Lung microvascular endothelial cell (primary cell): ENCODE measurements at regions not wholly inside any gene's neighbourhood (a gene's known extent, or its start where the extent isn't known, plus 50 kb on each side); places are given as distances from the start of the nearest gene placed in this dataset.

Experiments used
- DNase-seq, 2 donors: peaks; one replicate each; pipeline versions ENCODE4 v3.0.0 to v3.0.0-alpha.2; 2010; ENCODE audit warnings: low read depth in 2 of 2

DNA sequence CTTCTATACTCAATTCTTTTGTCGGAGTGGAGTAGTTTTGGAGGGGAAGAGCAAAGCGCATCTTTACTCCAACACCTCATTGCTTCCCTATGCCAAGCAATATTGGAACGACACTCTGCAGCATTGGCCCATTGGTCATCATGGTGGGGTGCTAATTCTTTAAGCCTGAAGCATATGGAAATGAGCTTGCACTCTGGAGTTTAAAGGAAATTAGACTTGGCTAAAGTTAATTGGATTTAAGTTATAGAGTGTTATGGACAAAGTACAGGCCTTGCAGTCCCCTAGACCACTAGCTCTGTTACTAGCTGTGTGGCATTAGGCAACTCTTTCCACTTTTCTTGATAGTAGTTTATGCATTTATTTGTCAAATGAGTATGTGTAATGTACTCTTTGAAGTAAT is 568.3 kb upstream of the TENM4 start:
- DNase-seq, result no peak

DNA sequence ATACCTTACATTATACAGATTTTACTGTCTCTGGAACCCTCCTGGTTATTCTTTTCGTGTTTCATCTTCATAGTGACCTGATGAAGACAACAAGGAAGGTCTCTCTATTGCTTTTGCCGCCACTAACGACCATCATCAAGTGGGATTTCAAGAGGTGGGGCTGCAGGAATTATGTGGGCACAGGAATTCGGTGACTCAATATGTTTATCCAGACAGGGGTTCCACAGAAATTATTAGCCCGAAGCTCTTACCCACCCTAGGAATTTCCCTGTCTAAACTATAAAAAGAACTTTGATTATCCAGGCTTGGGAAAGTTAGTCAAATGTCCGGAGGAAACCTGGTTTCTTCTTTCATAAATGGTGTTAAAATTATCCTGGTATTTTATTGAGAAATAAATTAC is 566.8 kb upstream of the TENM4 start:
- DNase-seq, result no peak

DNA sequence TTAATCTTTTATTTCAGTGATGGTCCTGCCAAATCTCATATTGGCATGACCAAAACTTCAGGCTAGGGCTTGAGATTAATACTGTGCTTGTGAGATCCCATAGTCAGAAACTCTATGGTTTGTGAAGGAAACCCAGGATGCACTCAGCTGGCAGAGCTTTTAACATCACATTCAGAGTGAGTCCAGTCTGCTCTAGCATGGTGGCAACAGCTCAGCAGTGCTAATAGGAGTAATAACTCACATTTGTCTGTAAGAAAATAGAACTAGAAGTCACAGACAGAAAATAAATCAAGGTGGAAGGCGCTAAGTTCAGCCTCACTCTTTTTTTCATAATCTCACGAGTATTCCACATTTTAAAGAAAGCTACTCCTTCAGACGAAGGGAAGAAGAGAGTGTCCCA is 549.3 kb upstream of the TENM4 start:
- no peak for DNase-seq

DNA sequence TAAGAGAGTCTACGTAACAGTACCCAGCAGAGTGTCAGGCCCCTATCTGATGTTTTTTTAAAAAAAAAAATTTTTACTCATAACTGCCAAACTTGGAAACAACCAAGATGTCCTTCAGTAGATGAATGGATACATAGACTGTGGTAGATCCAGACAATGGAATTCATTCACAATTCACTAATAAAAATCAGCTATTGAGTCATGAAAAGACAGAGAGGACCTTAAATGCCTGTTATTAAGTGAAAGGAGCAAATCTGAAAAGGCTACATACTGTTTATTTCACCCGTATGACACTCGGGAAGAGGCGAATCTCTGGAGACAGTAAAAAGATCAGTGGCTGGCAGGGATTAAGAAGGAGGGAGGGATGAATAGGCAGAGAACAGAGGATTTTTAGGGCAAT is 541.4 kb upstream of the TENM4 start:
- no peak for DNase-seq

DNA sequence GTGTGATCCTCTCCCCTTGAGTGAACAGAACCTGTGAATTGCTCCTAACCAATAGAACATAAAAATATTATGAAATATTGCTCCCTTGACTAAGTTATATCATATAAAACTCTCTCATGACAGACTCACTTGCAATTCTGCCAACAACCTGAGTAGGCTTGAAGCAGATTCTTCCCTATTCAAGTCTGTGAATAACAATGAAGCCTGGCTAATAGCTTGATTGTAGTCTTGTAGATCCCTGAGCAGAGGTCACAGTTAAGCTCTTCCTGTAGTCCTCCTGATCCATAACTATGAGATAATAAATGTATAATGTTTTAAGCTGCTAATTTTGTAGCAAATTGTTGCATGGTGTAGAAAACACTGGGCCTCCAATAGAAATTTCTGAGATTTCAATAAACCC is 540.1 kb upstream of the TENM4 start:
- no peak for DNase-seq

DNA sequence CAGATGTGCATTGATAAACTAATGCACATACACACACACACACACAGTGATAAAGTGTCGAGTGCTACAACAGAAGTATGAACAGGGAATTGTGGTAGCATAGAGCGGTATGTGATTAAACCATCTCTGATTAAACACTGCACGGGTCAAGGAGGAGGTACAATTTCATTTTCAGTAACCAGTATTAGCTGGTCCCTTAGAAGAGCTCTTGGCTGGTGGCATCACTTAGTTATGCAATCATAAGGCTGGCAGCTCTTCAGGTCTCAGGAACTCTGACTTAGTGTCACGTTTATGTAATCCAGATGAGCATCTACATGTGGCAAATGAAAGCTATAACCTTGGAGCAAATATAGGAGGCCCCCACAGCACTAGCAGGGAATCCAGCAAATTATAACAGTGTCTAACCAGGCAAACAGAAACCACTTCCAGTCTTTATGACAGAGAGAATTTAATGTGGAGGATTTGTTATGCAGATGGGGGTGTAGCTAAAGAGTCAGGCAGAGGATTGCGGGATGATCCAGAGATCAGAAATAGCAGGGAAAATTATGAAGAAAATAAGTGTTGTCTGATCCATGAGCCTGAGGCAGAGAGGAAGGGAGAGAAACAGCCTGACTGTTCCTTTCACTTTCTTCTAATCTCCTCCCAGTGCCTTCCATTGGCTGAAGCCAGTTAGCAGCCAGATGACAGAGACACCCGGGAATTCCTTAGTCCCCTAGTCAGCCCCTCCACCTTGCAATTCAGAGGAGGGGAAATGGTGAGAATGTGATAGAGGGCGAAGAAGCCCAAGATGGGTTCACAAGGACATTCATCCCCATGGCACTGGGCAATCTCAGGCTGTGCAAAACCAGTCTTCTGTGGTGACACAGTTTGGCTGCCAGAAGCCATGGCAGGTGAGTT is 533.1 kb upstream of the TENM4 start:
- DNase-seq, result no peak

DNA sequence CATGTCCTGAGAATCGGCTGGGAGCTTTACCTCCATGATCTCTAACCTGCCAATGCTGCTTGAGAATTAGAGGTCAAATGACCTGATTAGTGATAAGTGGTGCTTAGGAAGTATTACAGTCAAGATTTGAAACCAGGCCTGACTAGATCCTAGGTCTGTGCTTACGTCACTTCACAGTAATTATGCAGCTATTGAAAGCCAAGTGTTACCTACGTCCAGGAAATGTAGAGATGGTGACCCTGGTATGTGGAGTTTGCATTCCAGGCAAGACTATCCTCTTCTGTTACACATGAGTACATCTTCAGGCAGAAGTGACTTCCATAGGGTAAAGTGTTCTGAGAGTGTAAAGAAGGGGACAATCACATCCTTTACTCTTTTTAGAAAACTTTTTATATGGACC is 530.4 kb upstream of the TENM4 start:
- no peak for DNase-seq

DNA sequence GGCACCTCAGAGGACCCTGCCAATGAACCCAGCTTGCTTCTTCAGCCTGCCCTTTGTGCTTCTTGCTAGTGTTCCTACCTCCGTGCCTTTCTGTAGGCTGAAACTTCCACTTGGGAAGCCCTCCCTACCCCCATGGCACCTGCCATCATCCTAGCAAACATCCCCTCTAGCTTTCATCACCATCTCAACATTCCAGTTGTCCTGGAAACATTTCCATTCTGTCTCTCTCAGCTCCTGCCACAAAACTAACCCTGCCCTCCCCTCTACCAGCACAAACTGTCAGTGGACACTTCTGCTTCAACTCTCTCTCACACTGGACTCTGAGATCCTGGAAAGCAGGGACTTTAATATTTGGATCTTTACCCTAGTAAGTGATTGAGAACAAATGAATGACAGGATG is 525.8 kb upstream of the TENM4 start:
- DNase-seq, result no peak

DNA sequence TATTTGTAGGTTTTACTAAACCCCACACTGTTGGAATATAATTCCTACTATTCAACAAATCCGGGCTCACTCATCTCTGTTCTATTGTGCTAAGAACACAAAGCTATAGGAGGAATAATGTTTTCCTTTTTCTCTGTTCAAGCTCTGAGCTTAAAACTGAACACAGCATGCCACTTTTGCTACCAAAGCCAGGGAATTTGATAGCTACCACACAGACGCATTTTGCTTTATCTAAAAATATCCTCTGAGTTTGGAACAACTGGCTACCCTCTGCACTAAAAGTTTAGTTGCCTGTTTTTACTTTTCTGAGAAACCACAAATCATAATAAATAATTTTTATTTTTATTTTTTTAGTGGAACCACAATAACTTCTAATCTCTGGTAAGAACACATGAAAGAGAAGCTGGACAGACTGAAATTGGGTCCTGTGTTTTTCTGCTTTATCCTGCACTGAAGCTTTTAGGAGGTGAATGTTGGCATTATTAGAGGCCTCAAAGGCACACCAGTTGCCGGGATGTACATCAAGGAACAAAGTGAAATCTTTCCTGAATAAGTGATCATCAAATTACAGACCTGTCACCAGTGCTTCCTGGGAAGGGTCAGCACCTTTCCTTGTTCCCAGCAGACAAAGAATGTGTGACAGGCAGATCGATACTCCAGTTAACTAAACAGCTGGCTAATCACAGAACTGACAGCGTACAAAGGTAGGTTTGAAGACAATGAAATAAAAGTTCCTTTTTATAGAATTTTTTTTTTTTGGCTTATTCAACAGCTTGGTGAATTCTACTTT is 523.2 kb upstream of the TENM4 start:
- no peak for DNase-seq

DNA sequence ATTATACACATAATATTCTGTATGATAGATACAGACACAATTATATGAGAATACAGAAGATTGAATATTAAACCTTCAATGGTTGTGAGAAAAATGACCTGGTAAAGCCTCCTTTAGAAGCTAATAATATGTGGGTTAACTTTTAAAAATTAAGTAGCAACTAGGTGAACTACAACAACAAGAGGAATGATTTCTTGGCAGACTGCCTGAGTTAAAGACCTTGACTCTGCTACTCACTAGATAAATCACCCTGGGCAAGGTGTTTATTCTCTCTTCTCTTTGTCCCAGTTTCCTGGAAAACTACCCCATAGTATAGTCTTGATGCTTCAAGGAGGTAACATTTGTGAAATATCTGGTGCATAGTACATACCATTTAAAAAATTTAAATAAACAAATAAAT is 519.6 kb upstream of the TENM4 start:
- DNase-seq, result no peak

DNA sequence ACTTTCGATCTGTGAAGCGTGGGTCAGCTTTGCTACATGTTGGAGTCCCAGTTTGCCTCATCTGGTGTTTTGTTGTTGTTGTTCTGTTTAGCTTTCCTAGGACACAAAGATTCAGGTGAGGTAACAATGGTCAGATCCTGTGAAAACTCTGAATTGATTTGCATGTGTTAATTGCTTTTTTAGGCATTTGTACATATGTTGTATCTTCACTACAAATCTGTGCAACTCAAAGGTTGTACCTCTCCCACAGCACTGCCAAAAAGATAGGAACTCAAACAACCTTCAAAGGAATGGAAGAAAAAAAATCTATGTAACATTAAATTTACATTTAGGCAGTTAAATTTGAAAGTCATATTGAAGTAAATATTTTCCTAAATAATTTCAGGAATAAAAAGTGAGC is 518.5 kb upstream of the TENM4 start:
- no peak for DNase-seq

DNA sequence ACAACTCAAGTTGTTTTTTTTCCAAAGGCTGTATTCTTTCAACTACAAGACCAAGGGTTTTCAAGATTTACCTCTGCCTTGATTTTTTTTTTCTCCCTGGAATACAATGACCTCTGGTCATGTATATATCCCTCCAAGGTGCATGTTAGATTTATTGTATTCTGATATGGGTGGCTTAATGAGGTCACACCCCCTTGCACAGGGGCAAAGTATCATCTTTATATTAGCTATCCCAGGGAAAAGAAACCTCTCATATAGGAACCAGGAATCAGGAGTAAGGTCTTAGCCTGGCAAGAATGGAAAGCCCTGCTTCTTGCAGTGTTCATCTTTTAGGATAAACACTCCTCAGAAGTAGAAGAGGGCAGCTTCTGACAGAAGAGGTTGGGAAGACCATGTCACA is 516.9 kb upstream of the TENM4 start:
- no peak for DNase-seq

DNA sequence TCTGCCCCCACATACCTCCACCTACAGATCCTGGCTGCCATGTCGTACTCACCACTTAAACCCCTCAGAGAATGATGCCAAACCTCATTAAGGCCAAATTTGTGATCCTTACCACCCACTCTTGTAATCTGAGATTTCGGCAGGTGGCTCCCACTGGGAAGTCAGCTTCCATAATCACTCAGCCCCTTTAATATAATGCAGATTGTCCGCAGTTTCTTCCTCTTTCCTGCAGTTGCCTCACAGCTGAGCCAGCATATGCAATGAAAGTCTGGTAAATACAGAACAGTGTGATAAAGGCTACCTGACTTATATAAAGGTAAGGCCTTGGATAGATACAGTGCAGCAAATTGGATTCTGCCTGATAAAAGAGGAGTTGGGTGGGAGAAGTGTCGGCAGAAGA is 515.2 kb upstream of the TENM4 start:
- DNase-seq, result no peak

DNA sequence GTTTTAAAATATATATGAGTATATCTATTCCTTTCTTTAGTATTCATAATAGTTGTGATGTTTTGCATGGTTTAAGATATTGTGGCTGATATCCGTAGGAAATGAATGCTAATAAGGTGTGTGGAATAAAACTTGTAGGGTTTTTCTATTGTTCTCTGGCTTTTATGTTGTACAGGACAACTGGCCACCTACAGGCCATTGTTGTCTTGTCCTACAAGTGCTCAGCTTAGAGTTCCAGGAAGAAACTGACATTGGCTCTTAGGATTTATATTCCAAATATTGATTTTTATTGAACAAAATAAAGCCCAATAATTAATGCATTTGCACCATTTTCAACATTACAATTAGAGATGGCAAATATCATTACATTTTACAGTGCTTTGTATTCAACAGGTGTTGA is 512.8 kb upstream of the TENM4 start:
- DNase-seq, result no peak

DNA sequence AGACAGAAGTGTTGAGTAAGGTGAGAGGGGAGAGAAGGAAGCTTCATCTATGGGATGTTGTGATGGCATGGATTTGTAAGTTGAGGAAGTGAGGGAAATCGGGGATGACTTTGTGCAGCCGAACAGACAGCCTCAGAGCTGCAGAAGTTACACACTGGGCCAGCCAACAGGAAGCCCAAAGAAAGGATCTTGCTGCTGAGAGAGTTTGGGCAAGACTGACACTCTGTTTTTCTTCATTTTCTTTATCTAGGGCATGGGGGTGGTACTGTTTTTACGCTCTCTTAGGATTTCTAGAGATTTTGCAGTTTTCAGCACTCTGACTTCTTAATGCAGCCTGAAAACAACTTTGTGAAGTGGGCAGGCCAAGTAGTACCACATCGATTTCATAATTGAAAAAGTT is 509.9 kb upstream of the TENM4 start:
- DNase-seq, result no peak

DNA sequence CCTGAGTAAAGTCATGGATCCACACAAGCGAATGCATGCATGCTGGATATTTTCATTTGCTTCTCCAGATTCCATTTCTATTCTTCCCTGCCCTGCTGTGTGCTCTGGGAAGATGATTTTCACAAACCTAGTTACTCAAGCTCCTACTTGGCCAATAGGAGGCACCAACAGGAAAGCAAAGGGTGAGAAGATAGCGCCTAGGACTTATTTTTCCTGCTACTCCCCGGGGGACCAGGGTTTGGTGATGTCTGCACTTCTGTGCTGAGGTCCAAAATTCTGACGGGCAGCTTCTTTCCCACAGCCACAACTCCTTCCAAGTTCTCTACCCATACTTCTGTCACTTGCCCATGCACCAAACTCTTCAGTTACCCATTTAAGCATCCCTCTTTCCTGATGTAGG is 509.3 kb upstream of the TENM4 start:
- DNase-seq, result no peak

DNA sequence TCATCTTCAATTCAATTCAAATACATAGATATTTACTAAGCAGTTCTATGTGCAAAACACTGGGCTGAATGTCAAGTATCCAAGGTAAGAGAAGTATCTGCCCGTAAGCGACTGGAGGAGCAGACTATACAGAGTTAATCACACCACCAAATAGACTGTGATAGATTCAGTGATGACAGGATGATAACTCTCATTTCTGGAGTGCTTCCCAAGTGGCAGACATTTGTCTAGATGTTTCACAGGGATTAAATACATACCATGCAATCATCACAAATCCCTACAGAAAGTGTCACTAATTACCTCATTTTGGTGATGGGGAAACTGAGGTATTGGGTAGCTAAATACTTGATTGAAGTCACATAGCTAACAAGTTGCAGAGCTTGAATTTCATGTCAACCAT is 508.7 kb upstream of the TENM4 start:
- no peak for DNase-seq

DNA sequence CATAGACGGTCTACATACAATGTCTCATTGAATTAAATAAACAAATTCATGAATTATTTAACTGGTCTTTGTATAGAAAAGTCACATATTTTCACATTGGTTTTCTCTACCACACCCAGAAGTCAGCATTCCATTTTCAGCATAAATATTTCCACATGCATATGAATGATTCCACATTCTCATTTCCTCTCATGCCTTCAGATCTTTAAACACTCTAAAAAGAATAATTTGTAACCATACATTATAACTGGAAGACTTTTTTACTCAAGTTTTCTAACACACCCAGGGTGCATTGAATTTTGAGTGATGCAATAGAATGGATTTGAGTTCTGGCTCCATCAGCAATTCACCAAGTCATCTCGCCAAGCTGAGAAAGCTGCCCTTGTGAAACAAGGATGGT is 501.8 kb upstream of the TENM4 start:
- no peak for DNase-seq

DNA sequence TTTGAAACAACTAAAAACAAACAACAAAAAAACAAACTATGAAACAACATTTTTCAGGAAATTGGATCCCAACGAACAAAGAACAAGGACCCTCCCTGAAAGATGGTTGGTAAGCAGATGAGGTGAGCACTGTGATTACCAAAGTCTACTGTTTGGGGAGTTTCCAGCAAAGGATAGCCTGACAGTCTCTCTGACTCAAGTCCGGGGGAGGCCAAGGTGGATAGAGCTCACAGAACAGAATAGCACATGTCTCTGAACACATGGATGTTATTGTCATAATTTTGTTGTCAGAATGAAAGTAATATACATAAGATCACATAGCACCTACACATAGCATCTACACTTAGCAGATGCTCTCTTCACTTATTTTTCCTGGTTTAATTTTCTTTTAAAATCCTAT is 501.3 kb upstream of the TENM4 start:
- no peak for DNase-seq

DNA sequence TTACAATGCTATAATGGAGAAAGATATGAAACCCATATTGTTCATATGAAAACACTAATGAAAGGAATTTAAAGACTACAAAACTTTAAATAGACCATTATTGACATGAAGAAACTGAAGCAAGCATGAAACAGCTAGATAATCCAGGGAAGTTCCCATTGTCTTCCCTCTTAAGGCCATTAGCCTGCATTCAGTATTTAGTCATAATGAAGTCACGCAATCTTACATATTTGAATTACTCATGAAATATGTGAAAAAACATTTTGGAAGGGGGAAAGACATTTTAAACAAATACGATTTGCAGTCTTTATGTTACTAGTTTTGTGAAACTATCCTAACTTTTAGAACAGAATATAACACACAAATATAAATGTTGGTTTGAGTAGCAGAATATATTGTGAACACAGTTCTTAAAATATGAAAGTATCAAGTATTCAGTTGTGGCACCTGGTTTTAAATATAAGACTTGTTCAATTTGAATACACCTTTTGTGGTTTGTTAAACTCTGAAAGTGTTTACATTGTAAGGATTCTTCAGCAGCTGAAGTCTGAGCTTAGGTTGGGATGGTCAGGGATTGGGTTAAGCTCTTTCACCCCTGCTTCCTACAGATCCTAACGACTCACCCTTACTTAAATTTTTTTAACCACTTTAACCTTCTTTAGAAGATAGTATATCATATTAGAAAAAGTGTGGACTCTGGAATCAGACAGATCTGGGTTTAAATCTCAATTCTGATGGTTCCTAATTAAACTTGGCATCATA is 500.3 kb upstream of the TENM4 start:
- no peak for DNase-seq

DNA sequence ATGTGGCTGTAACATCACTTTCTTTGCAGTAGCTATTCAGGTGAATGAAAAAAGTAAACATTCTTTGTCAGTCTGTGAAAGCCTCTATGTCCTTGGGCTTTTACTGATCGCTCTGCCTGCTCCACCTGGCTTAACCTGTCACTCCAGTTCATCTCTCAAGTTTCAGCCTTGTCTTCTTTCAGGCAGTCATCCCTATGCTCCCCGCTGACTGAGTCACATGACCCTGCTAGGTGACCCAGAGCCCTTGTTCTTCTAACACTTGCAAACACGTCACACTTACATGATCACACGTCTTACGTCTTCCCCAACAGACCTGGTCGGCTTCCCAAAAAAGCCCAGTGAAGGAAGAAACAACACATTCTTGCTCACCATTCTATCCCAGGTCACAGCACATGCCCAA is 499.3 kb upstream of the TENM4 start:
- no peak for DNase-seq

DNA sequence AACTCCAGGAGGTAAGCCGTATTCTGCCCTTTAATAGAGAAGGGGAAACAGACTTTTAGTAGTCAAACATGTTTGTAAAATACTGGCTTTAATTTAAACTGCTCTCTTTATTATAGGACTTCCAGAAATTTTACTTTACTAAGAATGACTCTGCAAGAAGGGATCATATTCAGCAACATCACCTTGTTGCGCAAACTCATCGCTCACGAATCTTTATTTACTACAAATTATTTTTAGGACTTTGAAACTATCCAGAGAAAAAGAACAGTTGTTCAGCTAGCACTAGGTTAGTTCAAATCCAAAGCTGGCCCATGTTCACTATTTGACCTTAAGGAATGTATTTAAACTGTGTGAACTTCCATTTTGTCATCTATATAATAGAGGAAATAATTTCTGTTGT is 498.3 kb upstream of the TENM4 start:
- DNase-seq, result no peak
